HG02798 (cell line): ENCODE measurements at regions not wholly inside any gene's neighbourhood (a gene's known extent, or its start where the extent isn't known, plus 50 kb on each side); places are given as distances from the start of the nearest gene placed in this dataset.
"Not testable (repeated sequence)": the region's sequence is repeated elsewhere in the genome, so short reads cannot be mapped to it uniquely, and the experiment has no call there.

Source experiments
- ATAC-seq: cut with Tn5 transposase; IDR thresholded peaks from one replicate; pipeline ENCODE4 v1.9.1; 2021; ENCODE audit warnings: mild to moderate bottlenecking; ENCODE audit not compliant: unreplicated experiment, poor library complexity

- peak; percentile 37 for ATAC-seq
These were observed 53.4 kb downstream of the OR2K2 start for GRCh38 chr9:111276431-111277128.

- no peak for ATAC-seq
These were observed 55.3 kb downstream of the OR2K2 start for GRCh38 chr9:111274737-111275136.

- ATAC-seq: no peak
These were observed 57.4 kb downstream of the OR2K2 start for GRCh38 chr9:111272581-111272980.

- no peak for ATAC-seq
These were observed 58.4 kb downstream of the OR2K2 start for GRCh38 chr9:111271481-111272080.

- ATAC-seq: no peak
These were observed 59.0 kb downstream of the OR2K2 start for GRCh38 chr9:111271047-111271446.

GRCh38 chr9:111266024-111266423 lies 64.0 kb downstream of the OR2K2 start:
- not testable (repeated sequence) for ATAC-seq

GRCh38 chr9:111263116-111263515 lies 66.9 kb downstream of the OR2K2 start:
- ATAC-seq: no peak

- no peak for ATAC-seq
These were observed 71.2 kb downstream of the OR2K2 start for GRCh38 chr9:111258875-111259271.

GRCh38 chr9:111258209-111258874 lies 71.7 kb downstream of the OR2K2 start:
- no peak for ATAC-seq

GRCh38 chr9:111253742-111254437 lies 76.1 kb downstream of the OR2K2 start:
- ATAC-seq: no peak

- ATAC-seq: no peak
These were observed 78.9 kb downstream of the OR2K2 start for GRCh38 chr9:111250875-111251842.

GRCh38 chr9:111237447-111237846 lies 92.6 kb downstream of the OR2K2 start:
- no peak for ATAC-seq

GRCh38 chr9:111236332-111236731 lies 93.7 kb downstream of the OR2K2 start:
- no peak for ATAC-seq

- ATAC-seq: no peak
These were observed 96.1 kb downstream of the OR2K2 start for GRCh38 chr9:111233963-111234362.

- no peak for ATAC-seq
These were observed 96.8 kb downstream of the OR2K2 start for GRCh38 chr9:111232997-111233790.

- ATAC-seq: no peak
These were observed 98.0 kb downstream of the OR2K2 start for GRCh38 chr9:111231801-111232580.

GRCh38 chr9:111222757-111223156 lies 107.3 kb downstream of the OR2K2 start:
- ATAC-seq: no peak

- no peak for ATAC-seq
These were observed 117.2 kb downstream of the OR2K2 start for GRCh38 chr9:111212874-111213273.
